ENCODE measurements at regions not wholly inside any gene's neighbourhood (a gene's known extent, or its start where the extent isn't known, plus 50 kb on each side); places are given as distances from the start of the nearest gene placed in this dataset.

DNA sequence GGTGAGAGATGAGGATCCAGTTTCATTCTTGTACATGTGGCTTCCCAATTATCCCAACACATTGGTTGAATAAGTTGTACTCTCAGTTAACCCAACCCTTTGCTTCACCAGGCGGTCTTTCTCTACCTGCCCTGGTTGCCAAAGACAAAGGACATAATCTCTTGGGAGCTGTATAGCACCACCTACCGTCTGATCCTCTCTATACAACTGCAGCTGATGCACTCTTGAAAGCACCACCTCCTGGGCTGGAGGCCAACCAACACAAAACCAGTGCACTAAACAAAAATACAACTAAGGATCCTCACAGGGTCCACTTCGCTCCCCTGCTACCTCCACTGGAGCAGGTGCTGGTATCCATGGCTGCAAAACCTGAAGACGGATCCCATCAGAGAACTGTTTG is 473.6 kb upstream of the NRXN1 start:
- no peak for DNase-seq (ENCODE audit: low spot score)

DNA sequence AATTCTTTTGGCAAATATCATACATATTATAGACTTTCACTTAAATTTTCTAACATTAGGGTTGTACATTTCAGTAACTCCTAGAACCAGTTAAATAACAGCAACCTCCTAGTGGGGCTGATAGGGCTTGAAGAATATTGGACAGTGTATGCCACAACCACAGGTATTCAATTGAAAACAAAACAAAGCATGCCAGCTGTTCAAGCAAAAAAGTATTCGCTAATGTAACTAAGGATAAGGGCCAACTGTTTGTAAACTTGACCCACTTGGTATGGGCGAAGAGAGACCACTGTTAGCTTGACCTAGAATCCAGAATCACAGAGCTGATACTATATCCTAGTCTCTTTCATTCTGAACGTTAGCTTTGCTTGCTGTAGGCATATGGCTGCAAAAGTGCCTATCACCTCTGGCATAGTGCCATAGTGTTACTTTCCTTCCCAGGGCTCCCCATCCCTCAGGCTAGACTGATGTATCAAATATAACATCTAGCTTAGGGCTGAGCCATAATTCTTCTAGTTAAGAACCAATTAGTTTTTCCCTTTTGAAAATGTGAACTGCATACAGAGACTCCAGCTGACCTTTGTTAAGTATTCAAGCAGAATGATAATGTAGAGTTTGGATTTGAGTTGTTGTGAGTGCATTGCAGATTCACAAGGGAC is 458.8 kb upstream of the NRXN1 start:
- no peak for DNase-seq (ENCODE audit: low spot score)

DNA sequence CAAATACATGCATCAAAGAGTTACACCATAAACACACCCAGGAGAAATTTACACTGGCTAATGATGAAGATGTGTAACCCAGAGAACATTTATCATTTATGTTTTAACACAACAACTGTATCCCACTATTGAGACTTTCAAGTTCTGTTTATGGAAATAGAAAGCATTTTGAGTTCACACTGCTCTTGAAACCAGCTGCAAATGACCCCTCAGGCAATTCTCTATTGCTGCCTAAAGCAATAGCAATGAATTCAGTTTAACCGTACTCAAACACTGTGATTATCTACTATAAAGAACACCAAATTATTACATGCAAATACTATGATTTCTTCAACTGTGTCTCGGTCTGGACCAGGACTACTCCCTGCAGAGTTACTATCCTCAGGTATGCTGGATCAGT is 452.7 kb upstream of the NRXN1 start:
- DNase-seq (ENCODE audit: low spot score): no peak

DNA sequence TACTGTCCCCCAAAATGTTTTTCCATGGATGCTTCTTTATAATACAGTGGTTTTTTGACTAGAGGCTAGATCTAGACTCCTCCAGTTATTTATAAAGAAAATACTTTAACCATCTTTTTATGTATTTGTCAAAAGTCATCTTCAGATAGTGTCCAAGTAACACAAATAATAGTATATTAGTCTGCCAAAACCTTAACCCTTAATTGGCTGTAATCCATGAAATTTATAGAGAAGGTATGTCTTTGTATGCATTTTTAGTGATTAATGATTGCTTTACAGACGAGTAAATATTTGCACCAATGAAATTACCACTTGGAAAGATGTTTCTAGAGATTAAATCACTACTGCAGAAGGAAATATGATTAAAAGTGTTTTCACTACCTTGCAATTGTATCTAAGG is 451.8 kb upstream of the NRXN1 start:
- no peak for DNase-seq (ENCODE audit: low spot score)

DNA sequence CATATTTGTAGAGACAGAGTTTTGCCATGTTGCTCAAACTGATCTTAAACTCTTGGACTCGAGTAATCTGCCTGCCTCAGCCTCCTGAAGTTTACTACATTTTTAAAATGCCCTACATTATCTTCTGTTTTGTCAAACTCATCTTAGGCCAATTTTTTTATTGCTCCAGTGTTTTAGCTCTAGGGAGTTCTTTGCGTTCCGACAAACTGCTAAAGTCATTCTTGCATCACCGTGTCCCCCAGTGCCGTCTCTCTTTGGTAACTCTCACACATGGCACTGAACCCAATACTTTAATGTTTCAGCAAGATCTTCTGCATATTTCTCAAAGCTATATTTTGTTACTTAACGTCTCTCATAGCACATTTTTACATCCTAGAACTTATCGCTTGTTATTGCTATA is 440.9 kb upstream of the NRXN1 start:
- no peak for DNase-seq (ENCODE audit: low spot score)

- no peak for DNase-seq (ENCODE audit: low spot score)
Measured at GRCh38 chr2:51472300-51472699, 440.4 kb upstream of the NRXN1 start.

DNA sequence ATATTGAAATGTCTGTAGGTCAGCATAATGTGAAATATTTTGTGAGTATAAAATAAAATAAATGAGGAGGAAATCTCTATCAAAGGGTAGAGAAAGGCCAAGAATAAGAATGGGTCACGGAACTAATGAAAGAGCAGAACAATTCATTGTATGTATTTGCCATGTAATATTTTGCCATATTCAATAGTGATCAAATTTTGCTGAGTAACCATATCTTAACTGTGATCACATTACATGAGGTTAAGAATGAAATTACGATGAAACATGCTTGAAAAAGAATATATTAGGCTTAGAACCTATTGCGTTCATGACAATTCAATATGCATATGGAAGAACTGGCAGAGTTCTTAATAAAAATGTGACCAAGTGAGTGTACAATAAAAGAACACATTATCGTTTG is 437.2 kb upstream of the NRXN1 start:
- no peak for DNase-seq (ENCODE audit: low spot score)

- DNase-seq (ENCODE audit: low spot score): no peak
Measured at GRCh38 chr2:51465326-51465725, 433.4 kb upstream of the NRXN1 start.

DNA sequence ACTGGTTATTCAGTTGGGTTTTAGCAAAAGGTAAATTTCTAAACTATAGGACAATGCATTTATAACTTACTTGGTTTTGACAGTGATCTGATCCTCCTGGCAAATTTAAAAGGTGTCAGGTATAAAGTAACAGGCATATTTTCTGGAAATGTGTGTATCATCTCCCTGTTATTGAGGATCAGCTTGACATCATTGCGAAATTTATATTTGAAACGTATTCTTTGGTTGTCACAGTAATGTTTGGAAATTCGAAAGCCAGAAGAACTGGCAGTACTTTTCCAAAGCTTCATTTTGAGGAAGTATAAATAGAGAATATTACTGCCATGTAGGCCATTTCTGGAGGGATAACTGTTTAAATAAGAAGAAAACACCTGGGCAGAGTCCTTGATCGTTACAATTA is 422.2 kb upstream of the NRXN1 start:
- no peak for DNase-seq (ENCODE audit: low spot score)

DNA sequence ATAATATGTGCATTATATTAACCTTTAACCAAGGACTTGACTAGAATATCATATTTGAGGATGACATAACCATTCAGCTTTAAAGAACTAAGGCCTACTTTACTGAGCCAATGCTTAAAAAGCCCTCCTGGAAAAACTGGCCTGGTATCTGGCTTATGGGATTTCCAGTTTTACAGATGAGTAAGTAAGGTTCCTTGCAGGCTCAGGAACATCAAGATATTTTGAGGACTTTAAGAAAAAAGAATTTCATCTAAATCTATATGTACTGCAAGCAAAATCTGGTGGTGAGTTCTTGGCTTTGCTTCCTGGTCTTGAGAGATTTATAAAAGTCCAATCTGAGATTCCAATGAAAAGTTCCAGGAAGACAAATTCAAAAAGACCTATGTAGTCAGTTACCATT is 417.0 kb upstream of the NRXN1 start:
- no peak for DNase-seq (ENCODE audit: low spot score)

DNA sequence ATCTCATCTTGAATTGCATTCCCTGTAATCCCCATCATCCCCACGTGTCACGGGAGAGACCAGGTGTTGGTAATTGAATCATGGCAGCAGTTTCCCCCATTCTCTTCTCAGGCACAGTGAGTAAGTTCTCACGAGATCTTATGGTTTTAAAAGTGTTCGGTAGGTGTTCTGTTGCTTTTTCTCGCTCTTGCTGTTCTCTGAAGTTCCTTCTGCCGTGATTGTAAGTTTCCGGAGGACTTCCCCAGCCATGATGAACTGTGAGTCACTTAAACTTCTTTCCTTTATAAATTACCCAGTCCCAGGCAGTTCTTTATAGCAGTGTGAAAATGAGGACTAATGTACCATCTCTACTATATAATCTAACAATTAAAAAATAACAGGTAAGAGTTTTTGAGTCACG is 409.9 kb upstream of the NRXN1 start:
- no peak for DNase-seq (ENCODE audit: low spot score)

GRCh38 chr2:51424418-51424817 is 392.5 kb upstream of the NRXN1 start:
- DNase-seq (ENCODE audit: low spot score): no peak

GRCh38 chr2:51420511-51420910 is 388.6 kb upstream of the NRXN1 start:
- DNase-seq (ENCODE audit: low spot score): no peak

DNA sequence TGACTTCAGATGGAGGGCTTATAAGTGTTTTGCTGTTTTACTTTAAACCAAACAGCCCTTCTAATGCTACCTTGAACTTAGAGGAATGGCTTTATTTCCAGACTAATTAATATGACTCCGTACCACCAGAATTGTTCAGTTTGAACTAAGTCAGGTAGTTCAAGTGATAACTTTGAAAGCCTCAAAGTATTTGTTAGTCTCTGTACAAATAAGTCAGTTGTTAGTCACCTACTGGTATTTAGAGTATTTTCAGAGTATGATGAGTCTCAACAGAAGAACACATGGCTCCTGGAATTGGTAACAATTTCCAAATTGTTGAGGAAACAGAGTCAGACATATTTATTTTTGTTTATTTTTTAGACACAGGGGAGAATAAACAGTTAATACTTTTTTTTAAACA is 381.8 kb upstream of the NRXN1 start:
- DNase-seq (ENCODE audit: low spot score): no peak

- DNase-seq (ENCODE audit: low spot score): no peak
Measured at GRCh38 chr2:51410331-51410730, 378.4 kb upstream of the NRXN1 start.

- DNase-seq (ENCODE audit: low spot score): no peak
Measured at GRCh38 chr2:51409920-51410319, 378.0 kb upstream of the NRXN1 start.

DNA sequence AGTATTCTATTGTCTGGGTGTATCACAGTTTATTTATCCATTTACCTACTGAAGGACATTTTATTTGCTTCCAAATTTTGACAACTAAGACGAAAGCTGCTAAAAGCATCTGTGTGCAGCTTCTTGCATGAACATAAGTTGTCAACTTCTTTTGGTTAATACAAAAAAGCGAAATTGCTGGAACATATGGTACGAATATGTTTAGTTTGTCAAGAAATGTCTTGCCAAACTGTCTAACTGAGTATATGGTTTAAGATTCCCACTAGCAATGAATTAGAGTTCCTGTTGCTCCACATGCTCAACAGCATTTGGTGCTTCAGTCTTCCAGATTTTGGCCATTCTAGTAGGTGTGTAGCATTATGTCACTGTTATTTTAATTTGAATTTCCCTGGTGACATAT is 372.3 kb upstream of the NRXN1 start:
- no peak for DNase-seq (ENCODE audit: low spot score)

DNA sequence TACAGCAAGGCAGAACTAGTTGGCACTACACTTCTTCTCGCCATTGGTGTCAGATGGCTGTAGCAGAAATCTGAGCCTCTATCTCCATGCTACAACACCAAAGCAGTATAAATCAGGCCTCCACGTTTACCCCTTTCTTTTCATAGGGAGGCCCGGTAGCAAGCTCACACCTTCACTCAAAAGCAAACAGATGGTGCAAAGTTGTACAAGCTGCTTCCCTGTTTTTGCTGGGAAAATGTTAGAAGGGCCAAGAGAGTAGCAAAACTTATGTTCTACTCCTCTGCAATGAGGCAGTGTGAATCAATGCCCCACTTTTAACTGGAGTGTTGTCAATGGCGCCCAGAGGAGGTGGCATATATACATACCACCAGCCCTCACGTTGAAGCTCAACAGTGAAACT is 369.6 kb upstream of the NRXN1 start:
- no peak for DNase-seq (ENCODE audit: low spot score)

- DNase-seq (ENCODE audit: low spot score): no peak
Measured at GRCh38 chr2:51387235-51387634, 355.3 kb upstream of the NRXN1 start.

GRCh38 chr2:51379997-51380396 is 348.1 kb upstream of the NRXN1 start:
- DNase-seq (ENCODE audit: low spot score): no peak

DNA sequence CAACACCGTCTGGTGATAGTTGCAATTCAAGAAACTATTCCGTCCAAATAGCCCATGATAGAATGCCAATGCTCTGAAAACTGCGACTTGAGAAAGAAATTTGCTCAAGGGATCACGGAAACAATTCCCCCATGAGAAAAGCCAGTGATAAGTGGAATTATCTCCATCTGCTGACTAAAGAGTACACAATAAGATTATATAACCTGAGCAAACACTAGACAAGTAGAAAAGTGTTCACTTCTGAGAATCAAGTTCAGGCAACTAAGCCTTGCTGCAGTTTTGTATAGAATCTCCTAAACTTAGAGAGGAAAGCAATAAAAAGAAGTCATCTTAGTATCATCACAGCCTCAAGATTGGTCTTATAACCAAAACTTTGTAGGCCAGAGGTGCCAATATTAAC is 336.3 kb upstream of the NRXN1 start:
- DNase-seq (ENCODE audit: low spot score): no peak

- DNase-seq (ENCODE audit: low spot score): no peak
Measured at GRCh38 chr2:51350100-51350499, 318.2 kb upstream of the NRXN1 start.

DNA sequence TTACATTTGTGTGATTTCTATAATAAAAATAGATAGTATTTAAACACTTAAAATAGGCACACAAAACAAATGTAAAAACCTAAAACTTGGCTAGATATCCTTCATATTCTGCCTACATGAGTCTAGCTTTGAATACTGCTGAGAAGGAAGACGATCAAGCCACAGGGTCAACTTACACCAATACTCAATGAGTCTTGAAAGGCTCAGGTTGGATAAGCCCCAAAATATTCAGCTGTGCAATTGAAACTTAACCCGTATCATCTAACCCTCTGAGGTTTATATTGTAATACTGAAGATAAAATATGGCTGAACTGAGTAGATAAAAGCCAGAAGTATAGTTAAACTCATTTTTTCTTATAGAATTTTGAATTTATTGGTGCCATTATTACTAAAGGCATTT is 313.0 kb upstream of the NRXN1 start:
- no peak for DNase-seq (ENCODE audit: low spot score)

DNA sequence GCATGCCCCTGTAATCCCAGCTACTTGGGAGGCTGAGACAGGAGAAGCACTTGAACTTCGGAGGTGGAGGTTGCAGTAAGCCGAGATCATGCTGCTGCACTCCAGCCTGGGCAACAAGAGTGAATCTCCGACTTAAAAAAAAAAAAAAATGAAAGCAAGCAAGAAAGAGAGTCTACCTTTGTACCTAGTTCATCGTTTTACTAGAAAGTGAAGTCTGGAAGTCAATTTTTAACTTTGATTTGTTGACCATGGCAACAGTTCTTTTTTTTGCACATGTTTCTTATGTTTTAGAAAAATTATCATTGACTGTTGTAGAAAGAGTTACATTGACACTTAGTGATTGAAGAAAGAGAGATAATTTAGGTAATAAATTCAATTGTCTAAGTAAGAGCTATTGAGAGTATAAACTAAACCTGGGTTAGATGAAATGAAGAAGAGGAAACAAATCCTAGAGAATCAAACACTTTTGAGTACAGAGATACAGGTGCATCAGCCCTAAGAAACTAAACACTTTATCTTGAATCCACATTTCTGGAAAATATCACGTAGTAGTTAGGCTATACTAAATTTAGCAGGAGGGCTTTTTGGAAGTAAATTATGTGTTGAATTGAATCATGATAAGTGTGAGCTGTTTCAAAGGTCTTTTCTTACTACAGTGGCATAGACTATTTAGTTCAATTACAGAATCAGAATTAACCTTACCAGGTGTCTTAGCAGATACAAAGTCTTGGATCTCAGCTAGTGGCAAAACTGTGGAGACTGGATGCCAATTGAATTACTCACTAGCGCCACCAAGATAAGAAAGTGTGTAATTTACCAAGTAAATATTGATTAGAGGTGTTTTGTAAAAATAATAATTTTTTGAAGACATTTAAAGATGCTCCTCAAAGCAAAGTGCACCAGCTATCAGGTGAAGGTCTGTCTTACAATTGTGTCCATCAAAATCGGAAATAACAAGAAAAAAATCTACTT is 303.4 kb upstream of the NRXN1 start:
- no peak for DNase-seq (ENCODE audit: low spot score)
